Stimulated activated CD4-positive, alpha-beta T cell treated with anti-CD3 and anti-CD28 coated beads, Interleukin-15, amount 100 ng/mL, for 24 hours (primary cell): ENCODE measurements at regions not wholly inside any gene's neighbourhood (a gene's known extent, or its start where the extent isn't known, plus 50 kb on each side); places are given as distances from the start of the nearest gene placed in this dataset.
"Not testable (repeated sequence)": the region's sequence is repeated elsewhere in the genome, so short reads cannot be mapped to it uniquely, and the experiment has no call there.

Experiments
- DNase-seq: peaks from one replicate; pipeline ENCODE4 v3.0.0-alpha.2; 2020

DNA sequence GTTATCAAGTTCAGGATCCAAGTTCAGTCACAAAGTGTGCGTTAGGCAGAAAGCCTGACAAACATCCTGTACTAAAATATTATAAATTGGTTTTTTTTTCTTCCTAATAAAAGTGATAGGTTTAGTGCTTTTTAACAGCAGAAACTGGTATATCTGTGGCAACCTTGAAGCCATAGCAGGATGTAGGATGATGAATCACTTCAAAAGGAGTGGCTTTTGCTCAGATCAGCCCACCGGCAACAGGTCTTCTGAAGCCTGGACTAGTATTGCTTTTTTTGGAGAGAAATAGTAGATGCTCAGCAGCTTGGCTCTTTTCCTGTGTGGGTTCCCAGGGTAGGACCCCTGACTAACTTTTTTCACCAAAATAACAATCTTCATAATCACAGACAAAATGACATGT lies 190.8 kb downstream of the EPM2A start:
- no peak for DNase-seq

DNA sequence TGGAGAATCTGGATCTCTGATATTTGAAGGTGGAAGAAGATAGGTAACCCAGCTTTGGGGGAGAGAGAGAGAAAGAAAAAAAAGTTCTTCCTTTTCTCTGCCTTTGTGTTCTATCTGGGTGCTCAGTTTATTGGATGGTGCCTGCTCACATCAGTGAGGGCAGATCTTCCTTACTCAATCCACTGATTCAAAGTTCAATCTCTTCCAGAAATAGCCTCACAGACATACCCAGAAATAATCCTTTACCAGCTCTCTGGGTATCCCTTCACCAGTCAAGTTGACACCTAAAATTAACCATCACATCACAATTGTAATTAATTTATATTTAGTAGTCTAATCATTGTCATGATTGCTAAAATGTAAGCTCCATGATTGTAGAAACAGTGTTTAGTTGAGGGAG lies 189.1 kb downstream of the EPM2A start:
- no peak for DNase-seq

DNA sequence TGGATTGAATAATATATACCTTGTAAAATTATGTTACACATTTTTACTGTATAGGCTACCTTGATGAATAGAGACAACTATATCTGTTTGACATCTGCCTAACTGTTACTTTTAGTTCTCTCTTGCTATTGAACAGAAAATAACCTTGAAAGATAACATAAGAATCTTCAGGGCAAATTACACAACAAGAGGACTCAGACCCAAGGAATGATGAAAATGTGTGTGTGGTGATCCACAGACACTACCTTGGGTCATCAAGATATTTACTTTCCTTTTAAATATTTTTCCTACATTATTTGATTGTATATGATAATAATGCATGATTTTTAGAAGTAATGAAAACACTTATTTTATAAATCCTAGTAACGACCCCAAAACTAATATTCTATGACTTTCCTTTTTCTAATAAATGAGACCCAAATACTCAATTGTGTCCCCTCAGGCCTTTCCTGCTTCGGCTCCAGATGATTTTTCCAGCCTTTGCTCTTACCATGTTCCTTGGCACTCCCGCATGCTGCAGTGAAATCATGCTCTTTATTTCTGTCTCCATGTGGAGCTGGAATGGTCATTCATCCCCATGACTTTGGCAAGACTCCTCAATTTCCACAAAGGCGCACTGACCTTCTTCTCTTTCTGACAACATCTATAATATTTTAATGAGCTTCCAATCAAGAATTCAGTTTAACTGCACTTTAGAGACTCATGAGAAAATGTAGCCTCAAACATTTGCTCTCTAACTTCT lies 187.6 kb downstream of the EPM2A start:
- no peak for DNase-seq

DNA sequence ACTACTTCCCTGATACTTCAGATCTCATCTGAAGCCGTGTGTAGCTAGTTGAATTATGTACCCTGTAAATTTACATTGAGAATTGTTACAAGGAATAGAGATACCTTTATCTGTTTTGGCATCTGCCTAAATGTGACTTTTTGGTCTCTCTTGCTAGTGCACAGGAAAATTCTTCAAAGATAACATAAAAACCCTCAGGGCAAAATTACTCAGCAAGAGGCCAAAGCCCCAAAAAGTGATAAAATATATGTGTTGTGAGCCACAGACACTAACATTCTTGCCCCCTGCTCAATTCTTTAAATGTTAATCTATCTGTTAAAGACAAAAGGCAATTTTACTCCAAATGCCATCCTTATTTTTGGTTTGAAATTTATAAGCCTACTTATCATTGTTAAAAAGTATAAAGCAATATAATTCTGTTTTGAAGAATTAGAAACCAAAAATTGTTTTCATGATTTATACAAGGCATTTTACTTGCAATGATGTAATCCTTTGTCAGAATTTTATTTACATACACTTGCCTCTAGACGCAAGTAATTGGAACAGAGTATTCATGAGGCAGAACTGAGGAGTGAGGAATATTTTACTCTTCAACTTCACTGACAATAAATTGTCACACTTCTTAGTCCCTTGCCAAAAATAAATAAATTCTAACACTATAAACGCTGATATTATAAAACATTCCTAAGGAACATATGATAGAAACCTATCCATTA lies 186.2 kb downstream of the EPM2A start:
- DNase-seq = no peak

DNA sequence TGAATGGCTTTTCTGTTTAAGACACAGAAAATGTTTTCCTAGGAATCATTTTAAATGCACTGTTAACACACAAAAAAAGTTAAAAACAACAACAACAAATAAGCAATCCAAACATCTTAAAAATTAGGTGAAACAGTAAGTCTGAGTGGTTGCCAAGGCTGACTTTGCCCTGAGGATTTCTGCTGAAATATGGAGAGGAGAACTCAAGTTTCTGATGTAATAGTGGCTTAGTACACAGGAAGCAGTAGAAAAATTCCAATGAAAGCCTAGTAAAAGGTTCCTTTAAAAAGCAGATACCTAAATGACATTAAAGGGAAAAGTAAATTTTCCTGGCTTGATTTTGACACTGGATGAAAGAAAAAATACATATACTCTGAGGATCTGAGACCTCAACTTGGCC lies 184.2 kb downstream of the EPM2A start:
- DNase-seq = no peak

DNA sequence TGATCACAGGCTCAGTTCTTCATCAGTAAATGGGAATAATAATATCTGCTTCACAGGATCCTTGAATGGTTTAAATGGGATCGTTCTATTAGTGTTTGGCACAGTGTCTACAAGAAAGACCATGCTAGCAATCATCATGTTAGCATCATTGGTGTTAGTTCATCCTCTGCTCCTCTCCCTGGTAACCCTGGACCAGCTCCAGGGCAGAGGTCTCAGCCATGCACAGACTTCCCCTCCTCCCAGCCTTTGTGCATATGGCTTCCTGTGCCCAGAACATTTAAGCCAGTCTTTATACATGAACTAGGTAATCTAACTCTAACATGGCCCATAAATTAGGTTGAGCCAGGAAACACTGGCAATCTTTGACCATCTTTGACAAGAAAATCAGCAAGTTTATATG lies 180.2 kb downstream of the EPM2A start:
- DNase-seq = no peak

DNA sequence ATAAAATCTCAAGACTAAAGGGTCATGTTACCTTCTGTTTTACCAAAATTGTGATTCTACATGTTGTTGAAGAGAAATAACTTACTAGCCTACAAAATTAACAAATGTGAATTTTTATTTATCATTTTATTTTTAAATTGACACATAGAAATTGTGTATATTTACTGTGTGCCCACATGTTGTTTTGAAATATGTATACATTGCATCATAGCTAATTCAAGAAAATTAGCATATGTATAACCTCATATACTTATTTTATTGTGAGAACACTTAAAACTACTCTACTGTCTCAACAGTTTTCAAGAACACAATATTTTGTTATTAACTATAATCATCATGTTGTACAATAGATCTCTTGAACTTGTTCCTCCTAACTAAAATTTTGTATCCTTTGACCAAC lies 177.8 kb downstream of the EPM2A start:
- no peak for DNase-seq

DNA sequence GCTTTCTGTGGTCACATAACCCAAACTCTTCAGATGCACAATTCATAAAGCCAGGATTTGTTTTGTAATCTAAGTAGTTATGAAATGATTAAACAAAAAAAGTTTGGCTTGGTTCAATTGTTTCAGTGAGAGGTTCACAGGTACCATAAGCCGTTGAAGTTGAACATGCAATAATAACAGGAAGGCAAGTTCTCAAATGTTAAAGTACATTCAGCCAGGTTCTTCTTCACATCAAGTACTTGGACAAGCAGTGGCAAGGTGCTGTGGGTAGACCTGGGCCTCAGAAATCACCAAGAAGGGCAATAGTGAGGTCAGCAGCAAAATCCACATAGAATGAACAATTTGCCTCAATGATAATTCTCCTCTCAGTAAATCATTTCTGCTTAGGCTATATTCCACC lies 175.5 kb downstream of the EPM2A start:
- no peak for DNase-seq

DNA sequence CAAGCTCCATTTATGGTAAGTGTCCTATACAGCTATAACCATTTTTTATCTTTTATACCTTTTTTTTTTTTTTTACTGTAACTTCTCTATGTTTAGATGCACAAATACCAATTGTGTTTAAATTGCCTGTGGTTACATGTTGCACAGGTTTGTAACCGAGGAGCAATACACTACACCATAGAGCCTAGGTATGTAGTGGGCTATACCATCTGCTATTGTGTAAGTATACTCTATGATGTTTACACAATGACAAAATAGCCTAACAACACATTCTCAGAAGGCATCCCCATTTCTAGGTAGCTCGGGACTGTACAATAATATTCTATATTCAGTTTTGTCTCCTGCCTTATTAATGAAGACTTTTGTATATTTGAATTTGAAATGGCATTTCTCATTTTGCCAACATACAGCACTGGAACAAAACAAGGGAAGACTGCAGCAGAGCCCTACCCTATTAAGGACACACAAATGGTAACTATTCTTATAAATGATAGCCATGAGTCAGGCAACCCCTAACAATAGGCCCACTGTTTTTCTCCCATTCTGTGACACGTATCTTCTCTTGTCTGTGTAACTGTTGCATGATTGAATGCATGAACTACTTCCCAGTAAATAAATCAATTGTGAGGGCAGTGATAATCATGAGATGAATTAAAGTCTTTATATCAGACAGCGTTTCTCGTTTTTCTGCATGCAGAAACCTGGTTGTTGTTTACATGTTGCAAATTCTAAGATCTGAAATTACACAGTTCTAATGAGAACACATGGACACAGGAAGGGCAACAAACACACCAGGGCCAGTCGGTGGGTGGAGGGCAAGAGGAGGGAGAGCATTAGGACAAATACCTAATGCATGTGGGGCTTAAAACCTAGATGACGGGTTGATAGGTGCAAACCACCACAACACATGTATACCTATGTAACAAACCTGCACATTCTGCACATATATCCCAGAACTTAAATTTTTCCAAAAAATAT lies 173.9 kb downstream of the EPM2A start:
- no peak for DNase-seq

DNA sequence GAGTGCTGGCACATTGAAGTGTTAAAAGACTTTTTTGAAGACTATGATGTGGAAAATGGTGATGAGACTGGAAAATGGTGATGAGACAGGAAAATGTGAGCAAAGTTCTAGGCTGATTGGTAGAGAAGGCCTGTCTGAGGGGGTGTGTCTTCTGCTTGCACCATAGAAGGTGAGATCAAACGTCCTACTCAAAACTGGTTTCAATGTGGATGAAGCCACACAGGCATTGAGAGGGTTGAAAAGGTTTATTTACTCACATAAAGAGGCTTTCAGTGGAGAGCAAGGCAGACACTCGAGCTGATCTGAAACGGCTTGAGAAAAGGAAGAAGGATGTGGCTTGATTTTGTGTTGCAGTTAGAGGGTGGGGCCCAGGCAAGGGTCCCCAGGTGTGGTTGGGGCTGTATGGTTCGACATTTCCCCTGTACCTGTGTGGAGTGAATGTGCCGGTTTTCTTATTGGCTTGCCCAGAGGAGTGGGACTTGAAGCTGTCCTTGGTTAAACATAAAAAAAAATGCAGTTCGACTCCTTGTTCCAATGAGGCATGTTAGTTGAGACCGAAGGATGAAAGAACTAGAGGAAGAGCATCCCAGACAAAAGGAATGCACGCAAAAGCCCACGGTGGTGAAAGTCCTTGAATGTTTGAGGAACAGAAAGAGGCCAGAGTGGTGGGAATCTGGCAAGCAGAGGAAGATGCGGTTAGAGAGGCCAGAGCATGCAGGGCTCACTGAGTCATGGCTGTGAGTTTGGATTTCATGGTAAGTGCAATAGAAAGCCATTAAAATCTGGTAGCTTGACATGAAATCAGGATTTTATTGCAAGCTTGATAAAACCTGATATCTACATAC lies 172.3 kb downstream of the EPM2A start:
- no peak for DNase-seq

DNA sequence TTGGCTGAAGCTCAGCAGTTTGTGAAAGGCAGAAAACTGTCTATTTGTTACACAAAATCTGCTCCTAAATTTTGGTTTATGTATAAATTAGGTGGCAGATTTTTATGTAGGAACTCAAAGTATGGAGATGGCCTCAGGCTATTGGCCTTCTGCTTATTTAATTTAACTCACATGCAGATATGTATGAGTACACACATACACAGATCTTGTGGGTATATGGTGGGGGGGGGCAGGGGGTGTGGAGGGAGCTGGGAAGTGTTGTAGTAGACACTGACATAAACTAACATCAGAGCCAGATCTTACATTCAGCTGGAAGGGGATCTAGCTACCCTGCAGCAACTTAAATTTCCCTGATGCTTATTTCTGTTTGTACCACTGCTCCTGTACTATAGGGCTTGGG lies 170.8 kb downstream of the EPM2A start:
- DNase-seq = no peak

DNA sequence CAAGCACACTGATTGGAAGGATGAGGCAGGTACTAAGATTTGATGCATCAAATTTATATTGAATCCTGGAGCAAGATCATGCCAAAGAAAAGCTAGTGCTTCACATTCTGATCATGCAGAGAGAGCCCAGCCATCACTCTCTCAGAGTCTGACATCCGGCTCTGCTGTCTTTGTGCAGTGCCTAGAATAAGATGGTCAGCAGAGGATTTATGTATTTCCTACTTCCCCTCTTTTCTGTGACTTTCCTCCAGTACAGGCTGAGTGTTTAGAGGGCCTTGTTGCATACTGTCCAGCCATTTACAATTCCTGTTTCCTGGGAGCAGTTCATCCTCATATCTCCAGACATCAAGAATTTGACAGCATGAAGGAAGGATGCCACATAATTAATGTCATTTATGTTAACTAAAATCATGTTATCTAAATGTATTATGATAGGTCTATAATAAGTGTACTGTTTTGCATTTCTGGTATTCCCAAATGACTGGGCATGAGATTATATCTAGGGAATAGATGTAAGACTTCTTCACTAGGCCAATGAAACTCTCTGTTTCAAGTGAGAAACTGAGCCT lies 167.6 kb downstream of the EPM2A start:
- no peak for DNase-seq

DNA sequence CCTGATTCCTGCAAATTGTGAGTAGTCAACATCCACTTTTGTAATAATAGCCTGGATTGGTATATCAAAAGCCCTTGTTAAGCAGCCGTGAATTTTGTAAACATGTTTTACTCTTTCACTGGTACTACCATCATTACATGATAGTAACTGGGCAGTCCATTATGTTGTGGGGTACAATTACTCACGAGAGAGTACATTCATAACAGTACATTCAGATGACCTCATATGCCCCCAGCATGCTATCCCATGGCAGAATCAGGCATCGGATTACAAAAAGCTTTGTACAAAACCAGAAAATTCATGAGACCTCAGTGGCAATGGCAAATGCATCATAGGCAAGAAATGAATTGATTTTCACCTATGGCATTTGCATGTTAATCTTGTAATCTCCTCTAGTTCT lies 166.2 kb downstream of the EPM2A start:
- DNase-seq = no peak

DNA sequence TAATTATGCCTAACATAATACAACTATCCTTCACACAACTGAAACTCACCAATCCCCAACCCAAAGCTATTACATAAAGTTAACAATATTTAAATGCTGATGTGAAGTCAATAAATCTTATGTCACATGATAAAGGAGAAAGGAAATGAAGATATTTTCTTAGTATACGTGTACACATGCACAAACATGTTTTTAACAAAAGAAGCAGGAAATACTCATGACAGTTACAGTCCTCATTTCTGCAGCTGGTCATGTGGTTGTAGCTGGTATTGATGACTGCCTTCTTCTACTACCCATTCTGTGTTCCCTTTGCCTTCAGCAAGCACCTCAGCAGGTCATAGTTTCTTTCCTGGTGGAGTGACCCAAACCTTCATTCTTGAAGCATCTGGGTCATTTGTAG lies 165.0 kb downstream of the EPM2A start:
- DNase-seq = not testable (repeated sequence)

DNA sequence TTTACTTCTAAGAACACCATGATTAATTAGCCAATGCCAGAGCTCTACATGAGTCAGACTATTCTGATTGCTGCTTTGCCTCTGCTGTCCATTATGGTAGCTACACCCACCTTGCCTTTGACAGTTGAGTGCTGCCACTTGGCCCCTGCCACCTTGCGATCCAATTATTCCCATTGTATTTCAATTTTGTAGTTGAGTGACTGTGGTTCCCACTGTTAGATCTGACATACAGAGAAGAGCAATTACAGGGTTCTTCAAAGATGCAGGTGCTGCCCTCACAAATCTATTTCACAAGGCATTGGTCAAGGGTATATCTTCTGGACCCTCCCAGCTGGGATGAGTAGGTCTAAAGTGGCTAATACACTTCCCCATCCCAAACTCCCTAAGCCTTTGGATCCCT lies 161.1 kb downstream of the EPM2A start:
- not testable (repeated sequence) for DNase-seq
